C4-2B (cell line): ENCODE measurements at regions not wholly inside any gene's neighbourhood (a gene's known extent, or its start where the extent isn't known, plus 50 kb on each side); places are given as distances from the start of the nearest gene placed in this dataset.
"Not testable (repeated sequence)": the region's sequence is repeated elsewhere in the genome, so short reads cannot be mapped to it uniquely, and the experiment has no call there.

Experiments used
- H3K27ac ChIP-seq: fragments of 450-650 bp; 2 replicates; pipeline ENCODE4 v1.5.1; 2017
- CTCF ChIP-seq: fragments of 450-650 bp; conservative IDR thresholded peaks from 2 replicates; pipeline ENCODE4 v1.5.1; 2017; ENCODE audit warnings: mild to moderate bottlenecking
- ZFX ChIP-seq: fragments of 450-650 bp; IDR thresholded peaks from 2 replicates; pipeline ENCODE4 v1.6.1; 2017

GRCh38 chrX:46328133-46328532, 217.1 kb downstream of the ZNF674 start:
- no peak overlapping the region for H3K27ac ChIP-seq
- TF ChIP-seq CTCF (no peak), ZFX (no peak)

DNA sequence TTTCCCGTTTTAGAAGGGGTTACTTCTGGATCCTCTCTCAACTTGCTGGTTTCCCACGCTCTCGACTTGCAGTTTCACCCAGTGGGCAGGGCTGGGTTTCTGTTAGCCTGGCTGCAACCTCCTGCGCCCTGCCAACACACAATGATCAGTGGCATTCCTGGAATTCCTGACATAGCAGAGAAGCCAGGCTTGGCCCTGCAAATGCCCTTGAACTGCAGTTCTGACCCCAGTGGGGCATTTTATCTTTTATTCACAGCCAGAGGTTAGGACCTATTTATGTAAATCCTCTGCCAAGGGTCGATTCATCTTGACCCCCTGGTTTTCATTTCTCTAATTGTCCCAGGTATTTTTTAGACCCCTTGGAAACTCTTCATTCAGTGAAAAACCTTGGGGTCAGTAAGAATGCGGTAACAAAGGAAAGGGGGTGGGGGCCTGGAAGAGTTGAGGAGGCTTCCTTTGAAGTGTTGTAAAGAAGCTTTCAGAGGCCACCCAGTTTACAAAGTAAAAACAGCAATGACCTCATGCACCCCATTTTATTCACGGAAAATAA, 217.6 kb downstream of the ZNF674 start:
- H3K27ac ChIP-seq, result no peak overlapping the region
- TF ChIP-seq ZFX, result no peak
- TF ChIP-seq CTCF, result no peak

- H3K27ac ChIP-seq, result no peak overlapping the region
- TF ChIP-seq ZFX (no peak), CTCF (no peak)
These were observed 219.1 kb downstream of the ZNF674 start for GRCh38 chrX:46326161-46326560.

DNA sequence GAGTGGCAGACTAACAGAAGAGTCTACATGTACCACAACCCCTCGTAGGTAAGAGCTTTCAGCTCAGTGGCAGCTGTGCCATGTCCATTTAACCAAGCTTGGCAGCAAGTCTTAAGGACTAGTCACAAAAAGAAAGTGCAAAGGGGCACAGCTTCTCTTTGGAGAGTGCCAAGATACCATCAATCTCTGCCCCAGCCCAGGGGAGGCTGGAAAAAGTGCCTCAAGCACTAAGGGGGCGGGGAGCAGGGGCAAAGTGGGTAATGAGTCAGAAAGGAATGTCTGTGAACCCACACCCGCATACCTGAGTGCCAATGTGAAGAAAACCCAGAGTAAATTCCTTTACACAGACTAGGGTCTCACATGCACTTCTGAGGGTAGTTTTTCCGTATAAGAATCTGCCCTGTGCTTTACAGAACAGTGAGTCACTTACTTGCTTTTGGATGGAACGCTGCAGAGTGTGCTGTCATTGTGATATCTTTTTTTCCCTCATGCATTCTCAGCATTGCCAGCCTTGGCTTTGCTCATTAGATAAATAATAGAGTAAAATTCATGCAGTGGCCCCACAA, 219.8 kb downstream of the ZNF674 start:
- TF ChIP-seq ZFX, result no peak
- no peak for TF ChIP-seq CTCF
- H3K27ac ChIP-seq, result no peak overlapping the region

DNA sequence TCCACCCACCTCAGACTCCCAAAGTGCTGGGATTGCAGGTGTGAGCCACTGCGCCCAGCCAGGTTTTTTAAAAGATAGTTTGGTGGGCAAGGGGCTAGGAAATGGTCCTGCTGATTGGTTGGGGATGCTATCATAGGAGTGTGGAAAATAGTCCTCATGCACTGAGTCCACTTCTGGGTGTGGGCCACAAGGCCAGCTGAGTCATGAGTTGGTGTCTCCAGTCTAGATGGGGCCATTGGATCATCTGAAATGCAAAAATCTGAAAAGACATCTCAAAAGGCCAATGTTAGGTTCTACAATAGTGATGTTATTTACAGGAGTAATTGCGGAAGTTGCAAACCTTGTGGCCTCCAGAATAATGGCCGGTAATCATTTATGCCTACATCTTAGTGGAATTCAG, 221.1 kb downstream of the ZNF674 start:
- no peak overlapping the region for H3K27ac ChIP-seq
- no peak for TF ChIP-seq ZFX
- TF ChIP-seq CTCF, result no peak

GRCh38 chrX:46322929-46323328, 222.3 kb downstream of the ZNF674 start:
- not testable (repeated sequence) for H3K27ac ChIP-seq

DNA sequence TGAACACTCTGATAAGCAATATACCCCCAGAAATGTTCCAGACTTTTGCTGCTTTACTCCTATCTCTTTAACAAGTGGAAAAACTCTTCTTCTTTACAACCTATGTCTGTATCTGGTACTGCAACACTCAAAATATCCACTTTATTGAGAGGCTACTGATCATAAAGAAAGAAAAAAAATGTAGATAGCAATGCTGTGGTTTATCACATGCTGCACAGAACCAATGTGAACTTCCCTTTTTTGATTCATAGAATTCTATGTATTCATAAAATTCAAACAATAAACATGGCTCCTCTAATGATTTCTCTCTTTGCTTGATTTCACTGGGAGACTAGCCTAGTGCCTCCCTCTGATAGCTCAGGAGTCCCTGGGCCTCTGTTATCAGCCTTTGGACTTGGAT, 223.5 kb downstream of the ZNF674 start:
- TF ChIP-seq CTCF, result no peak
- no peak for TF ChIP-seq ZFX
- no peak overlapping the region for H3K27ac ChIP-seq

GRCh38 chrX:46319750-46320149, 225.5 kb downstream of the ZNF674 start:
- TF ChIP-seq ZFX (no peak), CTCF (no peak)

More at GRCh38 chrX:46319750-46320149, 225.5 kb downstream of the ZNF674 start:
- H3K27ac ChIP-seq, result no peak overlapping the region
